ENCODE measurements at regions not wholly inside any gene's neighbourhood (a gene's known extent, or its start where the extent isn't known, plus 50 kb on each side); places are given as distances from the start of the nearest gene placed in this dataset.
"Not testable (repeated sequence)": the region's sequence is repeated elsewhere in the genome, so short reads cannot be mapped to it uniquely, and the experiment has no call there.

GRCh38 chr4:189722324-189723003 is 218.2 kb upstream of the FRG1 start:
- H3K36me3 ChIP-seq (ENCODE audit: control insufficient read depth, insufficient read depth, low read length); H3K9me3 ChIP-seq (ENCODE audit: control insufficient read depth, low read depth, low read length); H3K4me1 ChIP-seq (ENCODE audit: control insufficient read depth, insufficient read depth, low read length); H3K27me3 ChIP-seq (ENCODE audit: control insufficient read depth, insufficient read depth, low read length): not testable (repeated sequence)
- Histone ChIP-seq H3K27ac (ENCODE audit: low read length) (peak overlapping the region; percentile 75), H3K4me3 (ENCODE audit: low read length) (peak overlapping the region; percentile 22)
- WGBS (ENCODE audit: insufficient coverage, low lambda C conversion rate) = no CpG with 5 or more reads among the region's 23 CpGs
- peak; percentile 10 to 67 for DNase-seq

- H3K9me3 ChIP-seq (ENCODE audit: control insufficient read depth, low read depth, low read length); H3K27me3 ChIP-seq (ENCODE audit: control insufficient read depth, insufficient read depth, low read length); H3K4me3 ChIP-seq (ENCODE audit: low read length); H3K36me3 ChIP-seq (ENCODE audit: control insufficient read depth, insufficient read depth, low read length); H3K4me1 ChIP-seq (ENCODE audit: control insufficient read depth, insufficient read depth, low read length); DNase-seq; H3K27ac ChIP-seq (ENCODE audit: low read length): not testable (repeated sequence)
- WGBS (ENCODE audit: insufficient coverage, low lambda C conversion rate) = no CpG with 5 or more reads among the region's 6 CpGs
Observed at GRCh38 chr4:189727982-189728638, 212.6 kb upstream of the FRG1 start.

GRCh38 chr4:189731989-189732388 is 208.7 kb upstream of the FRG1 start:
- not testable (repeated sequence) for H3K9me3 ChIP-seq (ENCODE audit: control insufficient read depth, low read depth, low read length); H3K36me3 ChIP-seq (ENCODE audit: control insufficient read depth, insufficient read depth, low read length); H3K4me1 ChIP-seq (ENCODE audit: control insufficient read depth, insufficient read depth, low read length); H3K27ac ChIP-seq (ENCODE audit: low read length); DNase-seq; H3K4me3 ChIP-seq (ENCODE audit: low read length); H3K27me3 ChIP-seq (ENCODE audit: control insufficient read depth, insufficient read depth, low read length)
- 88% methylated on average over 6 of the region's 10 CpGs for WGBS (ENCODE audit: insufficient coverage, low lambda C conversion rate)

- not testable (repeated sequence) for H3K36me3 ChIP-seq (ENCODE audit: control insufficient read depth, insufficient read depth, low read length); DNase-seq; H3K9me3 ChIP-seq (ENCODE audit: control insufficient read depth, low read depth, low read length); H3K27ac ChIP-seq (ENCODE audit: low read length); H3K27me3 ChIP-seq (ENCODE audit: control insufficient read depth, insufficient read depth, low read length); H3K4me1 ChIP-seq (ENCODE audit: control insufficient read depth, insufficient read depth, low read length); H3K4me3 ChIP-seq (ENCODE audit: low read length)
- WGBS (ENCODE audit: insufficient coverage, low lambda C conversion rate) = no CpG with 5 or more reads among the region's 5 CpGs
Observed at GRCh38 chr4:189733507-189733906, 207.2 kb upstream of the FRG1 start.

- H3K36me3 ChIP-seq (ENCODE audit: control insufficient read depth, insufficient read depth, low read length); H3K27ac ChIP-seq (ENCODE audit: low read length); H3K27me3 ChIP-seq (ENCODE audit: control insufficient read depth, insufficient read depth, low read length); H3K4me3 ChIP-seq (ENCODE audit: low read length); H3K4me1 ChIP-seq (ENCODE audit: control insufficient read depth, insufficient read depth, low read length); H3K9me3 ChIP-seq (ENCODE audit: control insufficient read depth, low read depth, low read length): not testable (repeated sequence)
- 18% methylated on average over 2 of the region's 2 CpGs for WGBS (ENCODE audit: insufficient coverage, low lambda C conversion rate)
- peak in 1 of 2 donors; percentile 4 for DNase-seq
Observed at GRCh38 chr4:189734648-189735267, 205.9 kb upstream of the FRG1 start.

GRCh38 chr4:189736656-189737055 is 204.0 kb upstream of the FRG1 start:
- not testable (repeated sequence) for H3K27ac ChIP-seq (ENCODE audit: low read length); H3K4me3 ChIP-seq (ENCODE audit: low read length); H3K27me3 ChIP-seq (ENCODE audit: control insufficient read depth, insufficient read depth, low read length); DNase-seq; H3K4me1 ChIP-seq (ENCODE audit: control insufficient read depth, insufficient read depth, low read length); H3K9me3 ChIP-seq (ENCODE audit: control insufficient read depth, low read depth, low read length); H3K36me3 ChIP-seq (ENCODE audit: control insufficient read depth, insufficient read depth, low read length)
- WGBS (ENCODE audit: insufficient coverage, low lambda C conversion rate) = no CpG with 5 or more reads among the region's 4 CpGs

- H3K4me1 ChIP-seq (ENCODE audit: control insufficient read depth, insufficient read depth, low read length); DNase-seq; H3K36me3 ChIP-seq (ENCODE audit: control insufficient read depth, insufficient read depth, low read length); H3K9me3 ChIP-seq (ENCODE audit: control insufficient read depth, low read depth, low read length); H3K27ac ChIP-seq (ENCODE audit: low read length); H3K4me3 ChIP-seq (ENCODE audit: low read length); H3K27me3 ChIP-seq (ENCODE audit: control insufficient read depth, insufficient read depth, low read length): not testable (repeated sequence)
- WGBS (ENCODE audit: insufficient coverage, low lambda C conversion rate) = 80% methylated on average over 2 of the region's 7 CpGs
Observed at GRCh38 chr4:189740118-189740517, 200.6 kb upstream of the FRG1 start.

GRCh38 chr4:189740873-189741272 is 199.8 kb upstream of the FRG1 start:
- Histone ChIP-seq H3K36me3 (ENCODE audit: control insufficient read depth, insufficient read depth, low read length) (no peaks in the 10 kb centered on the region), H3K9me3 (ENCODE audit: control insufficient read depth, low read depth, low read length) (peaks cover 7% of the 10 kb centered on the region), H3K27me3 (ENCODE audit: control insufficient read depth, insufficient read depth, low read length) (no peaks in the 10 kb centered on the region), H3K4me3 (ENCODE audit: low read length) (no peak overlapping the region), H3K4me1 (ENCODE audit: control insufficient read depth, insufficient read depth, low read length) (no peaks in the 10 kb centered on the region), H3K27ac (ENCODE audit: low read length) (no peak overlapping the region)
- DNase-seq = no peak
- WGBS (ENCODE audit: insufficient coverage, low lambda C conversion rate) = no CpG with 5 or more reads among the region's 16 CpGs

GRCh38 chr4:189753092-189753491 is 187.6 kb upstream of the FRG1 start:
- not testable (repeated sequence) for H3K4me3 ChIP-seq (ENCODE audit: low read length); H3K27me3 ChIP-seq (ENCODE audit: control insufficient read depth, insufficient read depth, low read length)
- no CpG with 5 or more reads among the region's 1 CpG for WGBS (ENCODE audit: insufficient coverage, low lambda C conversion rate)

GRCh38 chr4:189763583-189763982 is 177.1 kb upstream of the FRG1 start:
- no peak for DNase-seq
- WGBS (ENCODE audit: insufficient coverage, low lambda C conversion rate) = no CpG with 5 or more reads among the region's 3 CpGs
- Histone ChIP-seq H3K4me3 (ENCODE audit: low read length) (no peak overlapping the region), H3K4me1 (ENCODE audit: control insufficient read depth, insufficient read depth, low read length) (no peaks in the 10 kb centered on the region), H3K9me3 (ENCODE audit: control insufficient read depth, low read depth, low read length) (no peaks in the 10 kb centered on the region), H3K36me3 (ENCODE audit: control insufficient read depth, insufficient read depth, low read length) (no peaks in the 10 kb centered on the region), H3K27me3 (ENCODE audit: control insufficient read depth, insufficient read depth, low read length) (no peaks in the 10 kb centered on the region), H3K27ac (ENCODE audit: low read length) (no peak overlapping the region)

More at GRCh38 chr4:189753092-189753491, 187.6 kb upstream of the FRG1 start:
- not testable (repeated sequence) for H3K9me3 ChIP-seq (ENCODE audit: control insufficient read depth, low read depth, low read length); H3K27ac ChIP-seq (ENCODE audit: low read length); DNase-seq; H3K4me1 ChIP-seq (ENCODE audit: control insufficient read depth, insufficient read depth, low read length); H3K36me3 ChIP-seq (ENCODE audit: control insufficient read depth, insufficient read depth, low read length)
